ENCODE measurements at regions not wholly inside any gene's neighbourhood (a gene's known extent, or its start where the extent isn't known, plus 50 kb on each side); places are given as distances from the start of the nearest gene placed in this dataset.

DNA sequence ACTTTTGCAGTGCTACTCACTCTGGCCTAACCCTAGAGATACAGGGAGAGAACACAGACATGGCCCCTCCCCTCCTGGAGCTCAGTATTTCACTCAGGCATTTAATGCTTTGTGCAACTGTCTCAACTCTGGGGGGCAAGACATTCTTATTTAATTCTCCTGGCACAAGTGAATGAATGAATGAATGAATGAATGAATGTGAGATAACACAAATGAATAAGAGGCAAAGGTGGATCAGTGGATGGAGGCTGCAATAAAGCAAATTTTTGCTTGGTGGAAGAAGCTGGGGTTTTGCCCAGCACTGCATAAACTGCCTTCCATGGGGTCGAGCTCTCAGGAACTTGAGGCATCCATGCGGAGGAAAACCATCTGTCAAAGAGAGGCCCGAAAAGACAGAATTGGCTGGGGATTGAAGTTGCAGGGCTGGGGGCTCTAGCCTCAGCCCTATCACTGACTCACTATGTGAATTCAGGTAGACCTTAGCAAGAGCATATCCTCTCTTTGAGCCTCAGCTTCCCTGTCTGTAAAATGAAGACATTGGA lies 441.4 kb upstream of the ZMIZ1 start:
- Mint-ChIP-seq H3K4me3 (ENCODE audit: unreplicated experiment) (no peak overlapping the region), H3K27me3 (ENCODE audit: insufficient read depth, unreplicated experiment) (peaks cover 66% of the 10 kb centered on the region), H3K27ac (ENCODE audit: low read depth, unreplicated experiment) (no peak overlapping the region), H3K4me1 (ENCODE audit: insufficient read depth, unreplicated experiment) (peaks cover 11% of the 10 kb centered on the region), H3K9me3 (ENCODE audit: unreplicated experiment) (no peaks in the 10 kb centered on the region), H3K36me3 (ENCODE audit: insufficient read depth, unreplicated experiment) (peaks cover 12% of the 10 kb centered on the region)
- intact Hi-C loops (cut with micrococcal nuclease) = no loop called here
- TF ChIP-seq, protein P1, sequence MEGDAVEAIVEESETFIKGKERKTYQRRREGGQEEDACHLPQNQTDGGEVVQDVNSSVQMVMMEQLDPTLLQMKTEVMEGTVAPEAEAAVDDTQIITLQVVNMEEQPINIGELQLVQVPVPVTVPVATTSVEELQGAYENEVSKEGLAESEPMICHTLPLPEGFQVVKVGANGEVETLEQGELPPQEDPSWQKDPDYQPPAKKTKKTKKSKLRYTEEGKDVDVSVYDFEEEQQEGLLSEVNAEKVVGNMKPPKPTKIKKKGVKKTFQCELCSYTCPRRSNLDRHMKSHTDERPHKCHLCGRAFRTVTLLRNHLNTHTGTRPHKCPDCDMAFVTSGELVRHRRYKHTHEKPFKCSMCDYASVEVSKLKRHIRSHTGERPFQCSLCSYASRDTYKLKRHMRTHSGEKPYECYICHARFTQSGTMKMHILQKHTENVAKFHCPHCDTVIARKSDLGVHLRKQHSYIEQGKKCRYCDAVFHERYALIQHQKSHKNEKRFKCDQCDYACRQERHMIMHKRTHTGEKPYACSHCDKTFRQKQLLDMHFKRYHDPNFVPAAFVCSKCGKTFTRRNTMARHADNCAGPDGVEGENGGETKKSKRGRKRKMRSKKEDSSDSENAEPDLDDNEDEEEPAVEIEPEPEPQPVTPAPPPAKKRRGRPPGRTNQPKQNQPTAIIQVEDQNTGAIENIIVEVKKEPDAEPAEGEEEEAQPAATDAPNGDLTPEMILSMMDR (IDR thresholded peaks at IDR 0.05; ENCODE audit: unreplicated experiment) = no peak
- CTCF ChIA-PET = interaction anchor here (1.2 to 1.3 kb wide), 2 partner anchors 29 to 567 kb away, joined by 4 read pairs; no protein-coding TSS in a partner anchor
- no peak for DNase-seq (ENCODE audit: unreplicated experiment)
- no TSS peak for BruUV-seq (replicated peaks)
- POLR2A ChIA-PET = no interaction called here

DNA sequence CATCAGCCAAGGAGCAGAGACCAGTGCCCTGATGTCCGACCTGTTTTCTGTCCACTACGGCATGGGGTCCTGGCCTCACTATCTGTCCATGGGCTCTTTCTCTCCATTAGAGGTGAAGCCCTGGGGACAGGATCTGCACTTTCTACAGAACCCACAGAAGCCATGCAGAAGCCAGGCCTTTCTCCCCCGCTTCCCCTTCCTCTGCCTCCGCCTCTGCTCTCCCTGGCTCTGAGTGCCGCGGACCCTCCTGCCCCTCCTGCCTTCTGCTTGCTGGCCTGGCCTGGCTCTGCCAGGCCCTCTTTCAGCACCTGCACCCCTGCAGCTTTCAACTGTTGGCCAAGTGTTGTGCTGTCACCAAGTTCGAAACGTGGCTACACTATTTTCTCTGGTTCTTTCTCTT lies 439.8 kb upstream of the ZMIZ1 start:
- ChIA-PET CTCF (no interaction called here), POLR2A (no interaction called here)
- DNase-seq (ENCODE audit: unreplicated experiment) = no peak
- BruUV-seq (replicated peaks) = no TSS peak
- intact Hi-C loops (cut with micrococcal nuclease) = no loop called here
- Mint-ChIP-seq H3K4me1 (ENCODE audit: insufficient read depth, unreplicated experiment) (peaks cover 2% of the 10 kb centered on the region), H3K36me3 (ENCODE audit: insufficient read depth, unreplicated experiment) (no peaks in the 10 kb centered on the region), H3K9me3 (ENCODE audit: unreplicated experiment) (no peaks in the 10 kb centered on the region), H3K27ac (ENCODE audit: low read depth, unreplicated experiment) (no peak overlapping the region), H3K27me3 (ENCODE audit: insufficient read depth, unreplicated experiment) (peaks cover 49% of the 10 kb centered on the region), H3K4me3 (ENCODE audit: unreplicated experiment) (no peak overlapping the region)
- TF ChIP-seq, protein P1 (IDR thresholded peaks at IDR 0.05; ENCODE audit: unreplicated experiment) = no peak

DNA sequence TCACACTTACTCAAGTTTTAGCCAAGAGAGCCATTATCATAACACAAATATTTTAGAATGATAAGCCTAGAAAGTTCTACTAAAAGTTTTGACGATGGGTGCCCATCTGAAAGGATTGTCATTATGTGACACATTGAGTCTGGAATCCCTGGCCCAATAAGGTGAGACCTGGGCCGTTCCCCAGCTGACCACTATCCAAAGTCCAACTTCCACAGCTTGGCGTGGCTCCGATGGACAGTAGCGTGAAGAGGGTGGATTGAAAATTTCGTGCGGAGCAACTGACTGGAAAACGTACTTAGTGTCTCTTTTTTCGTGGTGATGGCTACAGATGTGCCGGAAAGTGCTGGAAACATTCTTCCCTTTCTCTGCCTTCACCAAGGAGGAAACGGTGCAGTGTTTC lies 439.0 kb upstream of the ZMIZ1 start:
- H3K4me3 Mint-ChIP-seq (ENCODE audit: unreplicated experiment) = no peak overlapping the region
- no peak for DNase-seq (ENCODE audit: unreplicated experiment)
- intact Hi-C loops (cut with micrococcal nuclease) = no loop called here
- no peak overlapping the region for H3K27ac Mint-ChIP-seq (ENCODE audit: low read depth, unreplicated experiment)
- peaks cover 44% of the 10 kb centered on the region for H3K27me3 Mint-ChIP-seq (ENCODE audit: insufficient read depth, unreplicated experiment)
- no peaks in the 10 kb centered on the region for H3K9me3 Mint-ChIP-seq (ENCODE audit: unreplicated experiment)
- BruUV-seq (replicated peaks) = no TSS peak
- TF ChIP-seq, protein P1 (IDR thresholded peaks at IDR 0.05; ENCODE audit: unreplicated experiment) = no peak
- no peaks in the 10 kb centered on the region for H3K36me3 Mint-ChIP-seq (ENCODE audit: insufficient read depth, unreplicated experiment)
- ChIA-PET POLR2A (no interaction called here), CTCF (interaction anchor here (0.5 kb wide), 1 partner anchor 429 kb away, joined by 4 read pairs; no protein-coding TSS in a partner anchor)
- H3K4me1 Mint-ChIP-seq (ENCODE audit: insufficient read depth, unreplicated experiment) = peaks cover 5% of the 10 kb centered on the region

DNA sequence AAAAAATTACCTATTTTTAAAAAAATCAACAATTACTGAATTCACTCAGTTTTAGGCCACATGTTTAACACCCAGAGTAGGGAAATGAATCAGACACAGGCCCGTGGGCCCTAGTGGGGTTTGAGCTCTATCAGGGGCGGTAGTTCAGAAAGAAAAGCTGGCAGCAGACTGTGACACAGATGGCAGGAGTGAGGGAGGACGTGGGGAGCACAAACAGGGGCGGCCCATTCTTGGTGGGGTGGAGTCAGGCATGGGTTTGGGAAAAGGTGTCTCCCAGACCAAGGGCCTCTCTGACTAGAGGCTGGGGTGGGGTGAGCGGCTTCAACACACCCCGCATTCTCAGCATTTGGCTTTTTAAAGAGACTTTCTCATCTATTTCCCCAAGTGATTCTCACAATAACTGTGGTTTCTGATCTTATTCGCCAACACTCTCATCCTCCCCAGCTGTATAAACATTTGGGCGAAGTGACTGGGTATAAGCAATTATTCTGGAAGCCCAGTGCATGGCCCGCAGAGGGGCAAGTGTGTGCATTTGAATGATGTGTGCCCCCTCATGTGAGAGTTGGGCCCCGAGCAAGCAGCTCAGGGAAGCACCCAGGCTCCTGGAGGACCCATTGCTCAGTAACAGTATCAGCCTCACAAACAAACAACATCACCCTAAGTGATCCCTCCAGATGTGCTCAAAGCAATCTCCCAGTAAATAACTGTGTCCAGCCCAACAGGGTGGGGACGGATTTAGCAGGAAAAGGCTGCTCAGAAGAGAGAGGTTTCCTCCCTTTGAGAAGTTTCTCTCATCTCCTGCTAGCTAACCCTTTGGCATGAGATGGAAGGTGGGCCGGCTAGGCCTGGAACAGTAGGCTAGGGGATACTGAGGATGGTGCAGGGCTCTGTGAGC lies 437.6 kb upstream of the ZMIZ1 start:
- Mint-ChIP-seq H3K4me3 (ENCODE audit: unreplicated experiment) (no peak overlapping the region), H3K27me3 (ENCODE audit: insufficient read depth, unreplicated experiment) (peaks cover 47% of the 10 kb centered on the region)

More for the DNA sequence above, 437.6 kb upstream of the ZMIZ1 start:
- CTCF ChIA-PET = no interaction called here
- intact Hi-C loops (cut with micrococcal nuclease) = no loop called here
- H3K27ac Mint-ChIP-seq (ENCODE audit: low read depth, unreplicated experiment) = no peak overlapping the region
- no peaks in the 10 kb centered on the region for H3K36me3 Mint-ChIP-seq (ENCODE audit: insufficient read depth, unreplicated experiment)
- TF ChIP-seq, protein P1 (IDR thresholded peaks at IDR 0.05; ENCODE audit: unreplicated experiment) = no peak
- H3K9me3 Mint-ChIP-seq (ENCODE audit: unreplicated experiment) = no peaks in the 10 kb centered on the region
- no peak for DNase-seq (ENCODE audit: unreplicated experiment)
- no TSS peak for BruUV-seq (replicated peaks)
- peaks cover 6% of the 10 kb centered on the region for H3K4me1 Mint-ChIP-seq (ENCODE audit: insufficient read depth, unreplicated experiment)
- POLR2A ChIA-PET = no interaction called here

All from MCF 10A (cell line).